ENCODE measurements at regions not wholly inside any gene's neighbourhood (a gene's known extent, or its start where the extent isn't known, plus 50 kb on each side); places are given as distances from the start of the nearest gene placed in this dataset.

- Histone ChIP-seq H3K4me1 (ENCODE audit: control insufficient read depth, insufficient read depth, low read length) (no peaks in the 10 kb centered on the region), H3K79me1 (ENCODE audit: low read depth in 1 of 2, low read length in 2 of 2) (no peaks in the 10 kb centered on the region), H4K91ac (ENCODE audit: insufficient read depth, low read depth, low read length) (no peak overlapping the region), H2AK9ac (replicated peaks; ENCODE audit: low read depth, low read length, poor library complexity) (no peak overlapping the region), H3K27ac (ENCODE audit: insufficient read depth, low read length) (no peak overlapping the region), H4K20me1 (ENCODE audit: insufficient read depth, low read length) (no peaks in the 10 kb centered on the region), H2BK120ac (ENCODE audit: low read depth, low read length) (no peak overlapping the region), H2AFZ (replicated peaks; ENCODE audit: low read length, poor library complexity) (no peak overlapping the region), H2BK15ac (ENCODE audit: low read depth, low read length) (no peak overlapping the region), H3K23ac (ENCODE audit: low read depth, low read length) (no peak overlapping the region), H3K4ac (ENCODE audit: low read depth, low read length) (no peak overlapping the region), H3K14ac (replicated peaks; ENCODE audit: low read depth, low read length) (no peak overlapping the region), H3K9me1 (ENCODE audit: insufficient read depth, low read length) (no peaks in the 10 kb centered on the region), H3K4me2 (ENCODE audit: low read depth, low read length) (no peak overlapping the region), H2BK20ac (ENCODE audit: low read depth, low read length) (no peak overlapping the region), H4K5ac (ENCODE audit: low read depth, low read length) (no peak overlapping the region), H3K36me3 (ENCODE audit: control insufficient read depth, insufficient read depth, low read length) (no peaks in the 10 kb centered on the region), H4K8ac (ENCODE audit: low read depth in 2 of 2, low read length in 2 of 2) (no peak overlapping the region), H2BK5ac (ENCODE audit: low read depth, low read length, poor library complexity, severe bottlenecking) (no peak overlapping the region), H3K56ac (ENCODE audit: extremely low read depth, insufficient read depth, low read length) (no peak overlapping the region), H3K27me3 (ENCODE audit: control insufficient read depth, insufficient read depth, low read length) (peaks cover 12% of the 10 kb centered on the region), H3K9me3 (ENCODE audit: control insufficient read depth, insufficient read depth, low read length) (no peaks in the 10 kb centered on the region), H2AK5ac (ENCODE audit: low read depth, low read length) (no peak overlapping the region), H3K4me3 (ENCODE audit: insufficient read depth, low read depth, low read length) (no peak overlapping the region), H3K9ac (ENCODE audit: low read depth, low read length) (no peak overlapping the region), H3K18ac (ENCODE audit: low read depth, low read length) (no peak overlapping the region)
- DNase-seq, result no peak
- in situ Hi-C loops (cut with MboI; ENCODE audit: low sequenced_read_pairs) (loop anchor here (10.0 kb wide), 1 partner anchor 1135 kb away; no protein-coding TSS in a partner anchor), dilution Hi-C loops (cut with HindIII; ENCODE audit: low sequenced_read_pairs, unreplicated experiment) (loop anchor here (25.0 kb wide), 1 partner anchor 468 kb away; no protein-coding TSS in a partner anchor), intact Hi-C loops (cut with micrococcal nuclease) (no loop called here)
- ChIA-PET POLR2A (ENCODE audit: unreplicated experiment) (no interaction called here), CTCF (no interaction called here)
- ATAC-seq (ENCODE audit: low read depth), result no peak
- TF ChIP-seq POLR2A (IDR thresholded peaks at IDR 0.05; ENCODE audit: low read depth, low read length) (no peak), USF2 (IDR thresholded peaks at IDR 0.05; ENCODE audit: low read depth, low read length) (no peak), RCOR1 (IDR thresholded peaks at IDR 0.05; ENCODE audit: insufficient replicate concordance, low read length) (no peak), SMC3 (IDR thresholded peaks at IDR 0.05; ENCODE audit: low read depth, low read length) (no peak), RFX5 (IDR thresholded peaks at IDR 0.05; ENCODE audit: low read depth, low read length) (no peak), RAD21 (IDR thresholded peaks at IDR 0.05; ENCODE audit: low read length) (no peak), FOS (IDR thresholded peaks at IDR 0.05; ENCODE audit: low read depth, low read length) (no peak), MAFK (IDR thresholded peaks at IDR 0.05; ENCODE audit: low read depth, low read length) (no peak), MAZ (IDR thresholded peaks at IDR 0.05; ENCODE audit: borderline replicate concordance, low read depth, low read length) (no peak), CEBPB (IDR thresholded peaks at IDR 0.05; ENCODE audit: low read depth, low read length) (no peak), BHLHE40 (IDR thresholded peaks at IDR 0.05; ENCODE audit: low read depth, low read length) (no peak), MXI1 (IDR thresholded peaks at IDR 0.05; ENCODE audit: borderline replicate concordance, low read depth, low read length) (no peak), NFE2L2 (IDR thresholded peaks at IDR 0.05; ENCODE audit: low read depth, low read length) (no peak), CHD1 (IDR thresholded peaks at IDR 0.05; ENCODE audit: low read depth, low read length) (no peak)
- TF ChIP-seq, protein P1, sequence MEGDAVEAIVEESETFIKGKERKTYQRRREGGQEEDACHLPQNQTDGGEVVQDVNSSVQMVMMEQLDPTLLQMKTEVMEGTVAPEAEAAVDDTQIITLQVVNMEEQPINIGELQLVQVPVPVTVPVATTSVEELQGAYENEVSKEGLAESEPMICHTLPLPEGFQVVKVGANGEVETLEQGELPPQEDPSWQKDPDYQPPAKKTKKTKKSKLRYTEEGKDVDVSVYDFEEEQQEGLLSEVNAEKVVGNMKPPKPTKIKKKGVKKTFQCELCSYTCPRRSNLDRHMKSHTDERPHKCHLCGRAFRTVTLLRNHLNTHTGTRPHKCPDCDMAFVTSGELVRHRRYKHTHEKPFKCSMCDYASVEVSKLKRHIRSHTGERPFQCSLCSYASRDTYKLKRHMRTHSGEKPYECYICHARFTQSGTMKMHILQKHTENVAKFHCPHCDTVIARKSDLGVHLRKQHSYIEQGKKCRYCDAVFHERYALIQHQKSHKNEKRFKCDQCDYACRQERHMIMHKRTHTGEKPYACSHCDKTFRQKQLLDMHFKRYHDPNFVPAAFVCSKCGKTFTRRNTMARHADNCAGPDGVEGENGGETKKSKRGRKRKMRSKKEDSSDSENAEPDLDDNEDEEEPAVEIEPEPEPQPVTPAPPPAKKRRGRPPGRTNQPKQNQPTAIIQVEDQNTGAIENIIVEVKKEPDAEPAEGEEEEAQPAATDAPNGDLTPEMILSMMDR (conservative IDR thresholded peaks at IDR 0.05; ENCODE audit: low read depth, low read length), result no peak
- TF ChIP-seq, protein P2, sequence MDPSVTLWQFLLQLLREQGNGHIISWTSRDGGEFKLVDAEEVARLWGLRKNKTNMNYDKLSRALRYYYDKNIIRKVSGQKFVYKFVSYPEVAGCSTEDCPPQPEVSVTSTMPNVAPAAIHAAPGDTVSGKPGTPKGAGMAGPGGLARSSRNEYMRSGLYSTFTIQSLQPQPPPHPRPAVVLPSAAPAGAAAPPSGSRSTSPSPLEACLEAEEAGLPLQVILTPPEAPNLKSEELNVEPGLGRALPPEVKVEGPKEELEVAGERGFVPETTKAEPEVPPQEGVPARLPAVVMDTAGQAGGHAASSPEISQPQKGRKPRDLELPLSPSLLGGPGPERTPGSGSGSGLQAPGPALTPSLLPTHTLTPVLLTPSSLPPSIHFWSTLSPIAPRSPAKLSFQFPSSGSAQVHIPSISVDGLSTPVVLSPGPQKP (IDR thresholded peaks at IDR 0.05; ENCODE audit: borderline replicate concordance, low read depth, low read length), result no peak
- no TSS peak for BruUV-seq (replicated peaks)
These were observed 79.8 kb upstream of the ETV6 start for GRCh38 chr12:11569716-11570115.
